Heart left ventricle (tissue), 13 donors: ENCODE measurements at regions not wholly inside any gene's neighbourhood (a gene's known extent, or its start where the extent isn't known, plus 50 kb on each side); places are given as distances from the start of the nearest gene placed in this dataset.

Experiments
- POLR2A ChIP-seq, 2 donors: fragments of 450-650 bp; IDR thresholded peaks; one replicate each; pipeline ENCODE4 v1.6.1; 2017; ENCODE audit warnings: antibody characterized with exemption in 2 of 2, mild to moderate bottlenecking in 2 of 2, moderate library complexity in 2 of 2
- TF ChIP-seq, protein P1 (sequence below), 12 donors: fragments of 200-600 bp; sonication (generic) in 4 of 12; IDR thresholded peaks; one replicate each; pipeline versions ENCODE4 v1.5.0 to v1.8.0; 2018 to 2022; ENCODE audit warnings: antibody characterized with exemption in 12 of 12, mild to moderate bottlenecking in 5 of 12
- donor health status: ischemic (EF 13 %, LVEDD 7.1; RV severe dilation, severe dysfunction).
- donor health status: DM: no; HTN: yes; CAD: no.
- donor health status: DM: no; HTN: no; CAD: no.
- donor health status: ischemic (EF 25% LVEDD 6.9; RV normal size, moderate dysfunction).
- donor health status: ischemic (EF 25% LVEDD 5.7; RV mildly dilated, moderate dysfunction).
- donor health status: ischemic (EF 35%, LVEDD 5.7; RV mildly dilated, moderate dysfunction).
- donor health status: nonischemic (EF 11% LVEDD 7.7; RV severe dilation, severe dysfunction).
- donor health status: DM: yes; HTN: yes; CAD: no.
- donor health status: PGD.
- donor health status: ischemic (EF 29% LVEDD 5.4; RV normal size, mild dysfunction).
- donor health status: nonischemic (EF 23%, LVEDD 6.1; RV moderate dilation, normal function).

DNA sequence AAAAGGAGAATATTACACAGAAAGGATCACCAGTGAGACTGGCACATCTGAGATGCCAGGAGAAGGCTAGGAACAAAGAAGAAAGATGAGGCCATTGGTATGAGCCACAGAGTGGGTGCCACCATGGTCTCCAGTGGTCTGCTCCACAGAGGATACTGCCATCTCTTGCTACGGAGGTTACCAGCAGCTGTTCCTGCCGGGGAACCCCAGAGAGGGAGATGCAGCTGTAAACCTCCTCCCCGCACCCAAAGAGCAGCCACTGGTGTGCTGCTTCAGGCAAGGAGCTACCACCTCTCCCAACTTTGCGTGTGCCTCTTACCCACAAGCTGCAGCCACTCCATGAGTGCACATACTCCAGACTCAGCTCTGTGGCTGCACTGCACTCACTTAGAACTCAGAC, 201.5 kb upstream of the RTL1 start:
- no peak for TF ChIP-seq POLR2A (IDR thresholded peaks at IDR 0.05)
- TF ChIP-seq, protein P1, sequence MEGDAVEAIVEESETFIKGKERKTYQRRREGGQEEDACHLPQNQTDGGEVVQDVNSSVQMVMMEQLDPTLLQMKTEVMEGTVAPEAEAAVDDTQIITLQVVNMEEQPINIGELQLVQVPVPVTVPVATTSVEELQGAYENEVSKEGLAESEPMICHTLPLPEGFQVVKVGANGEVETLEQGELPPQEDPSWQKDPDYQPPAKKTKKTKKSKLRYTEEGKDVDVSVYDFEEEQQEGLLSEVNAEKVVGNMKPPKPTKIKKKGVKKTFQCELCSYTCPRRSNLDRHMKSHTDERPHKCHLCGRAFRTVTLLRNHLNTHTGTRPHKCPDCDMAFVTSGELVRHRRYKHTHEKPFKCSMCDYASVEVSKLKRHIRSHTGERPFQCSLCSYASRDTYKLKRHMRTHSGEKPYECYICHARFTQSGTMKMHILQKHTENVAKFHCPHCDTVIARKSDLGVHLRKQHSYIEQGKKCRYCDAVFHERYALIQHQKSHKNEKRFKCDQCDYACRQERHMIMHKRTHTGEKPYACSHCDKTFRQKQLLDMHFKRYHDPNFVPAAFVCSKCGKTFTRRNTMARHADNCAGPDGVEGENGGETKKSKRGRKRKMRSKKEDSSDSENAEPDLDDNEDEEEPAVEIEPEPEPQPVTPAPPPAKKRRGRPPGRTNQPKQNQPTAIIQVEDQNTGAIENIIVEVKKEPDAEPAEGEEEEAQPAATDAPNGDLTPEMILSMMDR (IDR thresholded peaks at IDR 0.05): no peak
